NCI-H2171 (cell line): ENCODE measurements at regions not wholly inside any gene's neighbourhood (a gene's known extent, or its start where the extent isn't known, plus 50 kb on each side); places are given as distances from the start of the nearest gene placed in this dataset.
"Not testable (repeated sequence)": the region's sequence is repeated elsewhere in the genome, so short reads cannot be mapped to it uniquely, and the experiment has no call there.

Experiments used
- DNase-seq: peaks from one replicate; lab custom pipeline; 2025; lab: John Stamatoyannopoulos, UW

DNA sequence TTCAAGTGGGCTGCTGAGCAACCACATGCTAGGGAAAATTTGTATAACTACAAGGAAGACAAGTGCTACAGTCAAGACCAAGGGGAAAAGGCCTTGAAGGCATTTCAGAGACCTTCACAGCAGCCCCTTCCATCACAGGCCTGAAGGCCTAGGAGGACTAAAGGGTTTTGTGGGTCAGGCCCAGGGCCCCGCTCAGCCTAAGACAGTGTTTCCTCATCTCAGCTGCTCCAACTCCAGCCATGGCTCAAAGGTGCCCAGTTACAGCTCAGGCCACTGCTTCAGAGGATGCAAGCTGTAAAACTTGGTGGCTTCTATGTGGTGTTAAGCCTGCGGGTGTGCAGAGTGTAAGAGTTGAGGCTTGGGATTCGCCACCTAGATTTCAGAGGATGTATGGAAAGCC is 260.5 kb downstream of the NXPE2 start:
- DNase-seq = no peak

DNA sequence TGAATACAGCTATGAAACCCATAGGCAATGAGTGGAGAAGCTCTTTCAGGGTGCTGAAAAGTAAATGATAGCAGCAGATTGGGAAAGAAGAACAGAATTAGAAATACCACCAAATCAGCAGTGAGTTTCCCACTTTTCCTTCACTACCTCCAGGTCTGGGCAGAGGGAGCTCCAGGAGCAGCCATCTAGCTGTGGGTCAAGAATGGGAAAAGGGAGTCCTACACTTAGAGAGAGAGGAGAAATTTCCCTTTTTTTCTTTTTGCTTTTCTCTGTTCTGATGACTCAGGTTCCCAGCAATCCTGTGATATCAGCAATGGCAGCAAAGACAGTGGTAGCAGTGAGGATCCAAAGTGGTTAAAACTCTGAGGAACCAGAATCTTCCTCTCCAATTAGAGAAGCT is 263.9 kb downstream of the NXPE2 start:
- no peak for DNase-seq

DNA sequence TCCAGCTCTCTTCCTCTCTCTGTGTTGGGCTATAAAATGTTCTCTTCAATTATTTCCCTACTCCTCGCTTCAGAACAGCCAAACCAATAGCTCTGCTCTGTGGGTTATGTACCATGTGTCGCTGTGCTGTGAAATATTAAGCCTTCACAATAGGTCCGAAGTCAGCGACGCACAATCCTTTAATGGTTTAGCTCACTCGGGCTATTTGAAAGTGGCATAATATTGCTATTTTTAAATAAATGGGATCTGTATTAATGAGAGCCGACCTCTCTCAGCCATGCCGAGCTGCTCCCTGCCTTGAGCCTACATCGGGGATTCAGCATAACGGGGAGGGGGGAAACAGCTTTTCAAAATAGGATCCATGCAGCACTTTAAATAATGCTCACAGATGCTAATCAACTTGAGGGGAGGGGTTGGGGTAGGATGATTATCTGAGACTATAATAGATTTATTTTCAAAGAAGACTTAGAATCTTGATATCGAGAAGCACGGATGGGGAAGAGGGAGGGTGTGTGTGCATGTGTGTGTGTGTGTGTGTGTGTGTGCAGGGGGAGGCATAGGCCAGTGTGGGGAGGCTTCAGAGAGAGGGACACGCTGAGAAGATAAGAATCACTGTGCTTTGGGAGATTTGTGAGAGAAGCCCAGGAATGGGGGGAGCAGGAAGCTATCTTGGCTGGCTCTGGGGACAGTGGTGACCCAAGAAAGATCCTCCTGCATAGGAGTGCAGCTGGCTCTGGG is 271.5 kb downstream of the NXPE2 start:
- DNase-seq = no peak

GRCh38 chr11:114953039-114953438 is 274.7 kb downstream of the NXPE2 start:
- no peak for DNase-seq

DNA sequence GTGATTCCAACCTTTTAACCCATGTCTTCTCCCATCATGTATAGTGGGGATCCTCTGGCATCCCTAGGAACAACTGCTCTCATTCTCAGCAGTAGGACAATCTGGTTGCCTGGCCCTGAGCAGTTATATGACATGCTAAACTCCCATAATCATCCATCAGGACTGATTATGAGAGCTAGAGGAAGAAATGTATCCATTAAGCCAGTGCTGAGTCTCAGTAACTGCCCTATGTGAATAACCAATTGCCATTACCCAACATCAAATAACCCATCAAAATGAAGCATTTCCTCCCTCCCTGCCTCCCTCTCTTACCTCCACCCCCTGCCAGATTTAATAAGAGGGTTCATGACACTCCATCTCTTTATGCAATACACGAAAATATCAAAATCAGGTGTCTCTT is 277.6 kb downstream of the NXPE2 start:
- DNase-seq = no peak

GRCh38 chr11:114956566-114956965 is 278.2 kb downstream of the NXPE2 start:
- no peak for DNase-seq

- no peak for DNase-seq
Measured at GRCh38 chr11:114959953-114960505, 281.7 kb downstream of the NXPE2 start.

DNA sequence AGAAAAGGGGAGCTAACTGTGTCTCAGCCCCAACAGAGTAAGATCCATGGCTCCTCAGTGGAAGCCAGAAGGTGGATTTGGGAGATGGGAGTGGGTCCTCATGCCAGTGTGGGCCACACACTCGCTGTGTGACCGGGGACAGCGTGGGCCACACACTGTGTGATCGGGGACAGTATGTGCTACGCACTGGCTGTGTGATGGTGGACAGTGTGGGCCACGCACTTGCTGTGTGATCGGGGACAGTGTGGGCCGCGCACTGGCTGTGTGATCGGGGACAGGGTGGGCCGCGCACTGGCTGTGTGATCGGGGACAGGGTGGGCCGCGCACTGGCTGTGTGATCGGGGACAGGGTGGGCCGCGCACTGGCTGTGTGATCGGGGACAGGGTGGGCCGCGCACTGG is 282.5 kb downstream of the NXPE2 start:
- DNase-seq = not testable (repeated sequence)

- DNase-seq = no peak
Measured at GRCh38 chr11:114964676-114965214, 286.4 kb downstream of the NXPE2 start.

DNA sequence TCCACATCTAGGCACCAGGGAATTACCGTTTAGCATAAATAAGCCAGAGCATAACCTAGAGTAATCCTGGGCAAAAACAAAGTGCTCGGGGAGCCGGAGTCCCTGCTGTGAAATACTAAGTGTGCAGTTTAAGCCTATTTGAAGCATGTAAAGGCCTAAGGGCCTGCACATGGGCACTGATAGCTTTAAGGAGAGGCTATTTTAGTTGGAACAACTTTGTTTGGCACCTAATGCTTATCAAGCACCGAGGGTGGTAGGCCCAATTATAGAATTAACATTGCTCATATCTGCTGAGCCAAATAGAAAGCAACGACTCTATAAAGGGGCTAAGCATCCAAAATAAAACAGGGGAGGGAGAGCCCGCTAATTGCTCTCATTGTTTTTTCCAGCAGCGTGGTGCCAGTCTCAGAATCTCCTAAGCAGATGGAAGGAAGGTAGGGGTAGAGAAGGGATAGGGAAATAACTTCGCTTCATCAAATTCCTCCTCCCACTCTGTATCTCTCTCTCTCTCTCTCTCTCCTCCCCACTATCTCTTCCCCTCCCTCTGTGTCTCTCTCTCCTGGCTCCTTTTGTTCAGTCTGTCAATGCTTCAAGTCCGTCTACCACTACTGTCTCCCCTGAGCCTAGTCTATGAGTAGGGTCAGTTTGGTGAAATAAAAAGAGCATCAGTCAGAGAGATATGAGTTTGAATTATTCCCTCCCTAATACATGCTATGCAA is 292.8 kb downstream of the NXPE2 start:
- DNase-seq = no peak

GRCh38 chr11:114972105-114972504 is 293.8 kb downstream of the NXPE2 start:
- DNase-seq = no peak

- peak; percentile 55 for DNase-seq
Measured at GRCh38 chr11:114977651-114978050, 299.3 kb downstream of the NXPE2 start.

DNA sequence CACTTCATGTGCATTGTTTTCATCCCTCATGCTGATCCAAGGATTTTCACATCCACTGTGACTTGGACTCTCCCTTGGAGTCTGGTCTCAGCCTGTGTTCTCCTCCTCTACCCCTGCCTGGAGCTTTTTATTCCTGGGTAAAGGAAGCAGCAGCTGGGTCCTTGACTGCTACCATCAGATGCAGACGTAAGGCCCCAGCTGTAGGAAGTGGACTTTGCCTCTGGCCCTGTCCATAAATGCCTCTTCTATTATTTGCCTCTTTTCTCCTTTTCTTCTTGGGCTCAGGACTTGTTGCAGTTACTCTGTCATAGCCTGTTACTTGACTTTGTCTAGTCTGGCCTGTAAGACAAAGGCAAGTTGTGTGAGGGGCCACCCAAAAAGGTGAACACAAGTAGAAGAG is 303.8 kb downstream of the NXPE2 start:
- no peak for DNase-seq

GRCh38 chr11:114984611-114985163 is 306.4 kb downstream of the NXPE2 start:
- no peak for DNase-seq

GRCh38 chr11:114986365-114986764 is 308.0 kb downstream of the NXPE2 start:
- no peak for DNase-seq

DNA sequence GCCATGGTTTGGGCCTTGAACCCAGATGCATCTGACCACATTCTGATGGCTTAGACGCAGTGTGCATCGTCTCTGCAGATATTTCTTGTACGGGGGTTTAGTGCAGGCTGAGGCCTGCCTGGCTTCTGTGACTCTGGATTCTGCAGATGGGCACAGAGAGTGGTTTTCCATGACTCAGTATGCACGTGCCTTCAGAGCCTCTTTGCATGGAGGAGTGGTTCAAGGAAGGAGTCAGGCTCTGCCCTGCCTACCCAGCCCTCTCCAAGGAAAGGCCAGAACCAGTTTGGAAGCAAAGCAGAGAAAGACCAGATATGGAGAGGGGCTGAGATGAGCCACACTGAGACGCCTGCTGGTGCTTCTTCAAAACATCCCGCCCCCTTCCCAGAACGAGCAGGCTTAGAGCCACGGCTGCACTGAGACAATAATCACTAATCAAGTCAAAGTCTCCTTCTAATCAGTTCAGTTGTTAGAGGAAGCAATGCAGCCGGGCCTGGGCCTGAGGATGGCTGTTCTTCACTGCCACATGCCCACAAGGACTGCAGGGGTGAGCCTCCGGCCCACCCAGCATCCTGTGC is 308.9 kb downstream of the NXPE2 start:
- DNase-seq = no peak

GRCh38 chr11:114988644-114989043 is 310.3 kb downstream of the NXPE2 start:
- no peak for DNase-seq

- no peak for DNase-seq
Measured at GRCh38 chr11:114989536-114989935, 311.2 kb downstream of the NXPE2 start.

DNA sequence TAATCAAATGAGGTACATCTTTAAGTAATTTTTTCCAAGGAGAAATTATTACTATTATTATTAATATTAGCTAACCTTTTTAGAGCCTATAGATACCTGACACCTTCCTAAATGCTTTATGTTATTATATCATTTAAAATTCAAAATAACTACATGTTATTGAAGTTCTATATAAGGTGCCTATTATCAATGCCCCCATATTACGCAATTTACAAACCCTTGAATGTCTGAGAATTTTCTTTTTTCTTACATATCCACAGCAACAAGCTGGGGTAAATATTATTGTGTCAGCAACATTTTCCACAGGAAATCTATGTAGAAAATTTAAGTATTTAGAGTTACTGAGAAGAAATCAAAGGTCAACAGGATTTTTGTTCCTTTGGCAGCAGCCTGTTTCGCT is 327.3 kb downstream of the NXPE2 start:
- DNase-seq = no peak

DNA sequence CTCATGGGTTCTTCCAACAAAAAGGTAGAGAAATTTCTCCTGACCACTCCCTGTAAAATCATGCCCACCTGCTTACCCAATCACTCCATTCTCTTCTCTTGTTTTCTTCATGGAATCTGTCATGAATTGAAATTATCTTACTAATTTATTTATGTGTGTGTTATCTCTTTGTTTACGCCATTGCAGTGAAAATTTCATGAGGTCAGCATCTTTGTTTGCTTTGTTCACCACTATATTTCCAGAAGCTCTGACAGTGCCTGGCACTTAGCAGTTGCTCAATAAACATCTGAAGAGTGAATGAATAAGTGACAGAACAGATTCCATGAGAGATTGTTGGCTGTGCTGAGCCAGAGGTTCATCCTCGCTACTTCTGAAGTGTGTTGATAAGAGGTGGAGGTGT is 329.5 kb downstream of the NXPE2 start:
- no peak for DNase-seq

DNA sequence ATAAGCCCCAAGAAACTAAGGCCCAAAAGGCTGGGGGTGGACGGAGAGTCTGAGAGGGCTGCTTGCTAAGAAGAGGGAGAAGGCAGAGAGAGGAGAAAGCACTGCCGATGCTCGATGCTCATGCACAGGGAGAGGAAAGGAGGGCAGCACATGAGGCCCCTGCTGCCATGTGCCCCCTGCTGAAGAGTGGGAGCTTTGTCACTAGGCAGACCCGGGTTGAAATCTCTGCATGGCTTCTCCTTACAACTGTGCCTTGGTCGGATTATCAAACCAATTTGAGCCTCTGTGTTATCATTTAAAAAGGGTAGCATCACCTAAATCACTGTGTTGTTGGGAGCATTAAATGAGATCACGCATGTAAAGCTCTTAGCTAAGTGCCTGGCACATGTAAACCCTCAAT is 330.5 kb downstream of the NXPE2 start:
- no peak for DNase-seq

- no peak for DNase-seq
Measured at GRCh38 chr11:115017529-115017928, 339.2 kb downstream of the NXPE2 start.
